Hematopoietic multipotent progenitor cell treated with erythropoietin and hydrocortisone succinate and interleukin-3 and kit ligand, for 6 days (in vitro differentiated cells): ENCODE measurements at regions not wholly inside any gene's neighbourhood (a gene's known extent, or its start where the extent isn't known, plus 50 kb on each side); places are given as distances from the start of the nearest gene placed in this dataset.
A peak's percentile ranks its signal among the peaks of the same experiment; 100 is the strongest.
"Not testable (repeated sequence)": the region's sequence is repeated elsewhere in the genome, so short reads cannot be mapped to it uniquely, and the experiment has no call there.

Source experiments
- DNase-seq: peaks from one replicate; pipeline ENCODE4 v3.0.0-alpha.2; 2015

GRCh38 chr4:118410138-118410537, 57.3 kb upstream of the PRSS12 start:
- no peak for DNase-seq

- DNase-seq = no peak
Observed at GRCh38 chr4:118417325-118417724, 64.5 kb upstream of the PRSS12 start.

- not testable (repeated sequence) for DNase-seq
Observed at GRCh38 chr4:118417800-118418199, 65.0 kb upstream of the PRSS12 start.

DNA sequence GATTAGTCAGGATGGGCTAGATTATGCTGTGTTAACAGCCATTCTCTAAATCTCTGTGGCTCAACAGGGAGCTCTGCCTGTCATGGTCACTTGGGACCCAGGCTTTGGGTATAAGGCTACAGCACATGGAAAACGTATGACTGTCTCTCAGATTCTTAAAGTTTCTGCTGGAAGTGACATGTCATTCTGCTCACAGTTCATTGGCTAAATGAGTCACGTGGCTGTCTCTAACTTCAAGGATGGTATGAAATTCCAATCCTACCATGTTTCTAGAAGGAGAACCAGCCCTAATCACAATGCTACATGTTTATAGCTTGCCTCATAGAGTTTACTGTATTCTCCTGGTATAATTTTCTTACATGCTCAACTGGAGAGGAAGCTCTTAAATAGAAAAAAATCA, 65.6 kb upstream of the PRSS12 start:
- DNase-seq = not testable (repeated sequence)

DNA sequence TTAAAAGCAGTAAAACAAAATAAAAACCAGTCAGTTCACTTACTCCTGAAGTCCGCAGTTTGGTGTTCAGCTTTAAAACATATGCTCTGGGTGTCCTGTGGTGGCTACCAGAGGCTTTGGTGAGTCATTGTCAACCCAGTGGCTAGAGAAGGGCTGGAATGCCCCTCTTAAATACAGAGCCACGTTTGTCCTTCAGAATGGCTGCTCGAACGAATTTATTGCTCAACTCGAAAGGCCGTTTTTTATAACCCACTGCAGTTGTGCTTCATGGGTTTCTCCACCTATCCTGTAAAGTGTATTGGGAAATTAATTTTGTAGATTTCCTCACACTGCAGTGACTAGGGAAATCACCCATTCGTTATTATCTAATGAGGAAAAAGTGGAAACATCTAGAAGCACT, 66.8 kb upstream of the PRSS12 start:
- not testable (repeated sequence) for DNase-seq

- DNase-seq = peak; percentile 50
Observed at GRCh38 chr4:118424062-118424461, 71.3 kb upstream of the PRSS12 start.

DNA sequence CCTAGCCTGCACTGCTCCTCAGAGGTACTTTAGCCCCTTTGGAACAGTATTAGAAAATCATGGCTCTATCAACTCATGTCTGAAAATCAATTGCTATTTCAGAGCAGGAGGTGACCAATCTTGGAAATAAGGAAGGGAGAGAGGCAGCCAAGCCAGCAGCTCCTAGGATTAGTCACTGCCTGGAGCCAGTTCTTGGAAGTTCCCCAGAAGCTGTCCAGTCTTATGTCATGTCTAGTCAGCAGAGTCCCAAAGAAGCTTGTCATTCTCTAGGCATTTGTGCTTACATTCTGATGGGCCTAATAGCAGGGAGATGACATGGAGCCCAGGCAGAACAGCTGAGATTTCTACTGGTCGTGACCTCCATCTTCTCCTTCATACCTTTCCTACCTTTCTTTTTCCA, 76.1 kb upstream of the PRSS12 start:
- DNase-seq = not testable (repeated sequence)

DNA sequence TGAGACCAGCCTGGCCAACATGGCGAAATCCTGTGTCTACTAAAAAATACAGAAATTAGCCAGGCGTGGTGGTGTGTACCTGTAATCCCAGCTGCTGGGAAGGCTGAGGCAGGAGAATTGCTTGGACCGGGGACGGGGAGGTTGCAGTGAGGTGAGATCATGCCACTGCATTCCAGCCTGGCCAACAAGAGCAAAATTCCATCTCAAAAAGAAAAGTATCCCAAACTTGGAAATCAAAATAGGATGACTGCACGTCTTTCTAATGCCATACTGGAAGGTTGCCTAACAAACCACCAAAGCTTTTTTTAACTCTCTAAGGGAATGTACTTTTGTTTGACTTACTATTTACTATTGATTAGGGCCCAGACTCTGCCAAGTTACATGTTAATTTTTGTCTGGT, 79.6 kb upstream of the PRSS12 start:
- DNase-seq = not testable (repeated sequence)

- not testable (repeated sequence) for DNase-seq
Observed at GRCh38 chr4:118433612-118434375, 81.0 kb upstream of the PRSS12 start.

DNA sequence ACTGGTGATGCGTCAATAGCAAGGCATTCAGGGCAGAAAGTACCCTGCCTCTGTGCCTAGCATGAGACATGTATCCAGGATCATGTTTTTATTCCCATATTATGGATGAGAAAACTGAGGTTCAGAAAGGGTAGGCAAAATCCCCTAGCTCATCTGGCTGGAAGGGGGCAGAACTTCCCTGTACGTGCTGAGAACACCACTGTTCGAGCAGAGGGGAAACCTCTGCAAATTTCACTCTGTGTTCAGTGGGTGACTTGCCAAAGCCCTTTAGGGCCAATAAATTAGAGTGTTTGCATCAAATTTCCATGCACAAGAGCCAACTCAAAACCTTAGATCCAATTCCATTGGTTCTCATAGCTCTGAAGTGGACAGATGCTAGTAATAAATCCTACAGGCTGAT, 82.6 kb upstream of the PRSS12 start:
- not testable (repeated sequence) for DNase-seq

GRCh38 chr4:118442115-118442837, 89.5 kb upstream of the PRSS12 start:
- not testable (repeated sequence) for DNase-seq

DNA sequence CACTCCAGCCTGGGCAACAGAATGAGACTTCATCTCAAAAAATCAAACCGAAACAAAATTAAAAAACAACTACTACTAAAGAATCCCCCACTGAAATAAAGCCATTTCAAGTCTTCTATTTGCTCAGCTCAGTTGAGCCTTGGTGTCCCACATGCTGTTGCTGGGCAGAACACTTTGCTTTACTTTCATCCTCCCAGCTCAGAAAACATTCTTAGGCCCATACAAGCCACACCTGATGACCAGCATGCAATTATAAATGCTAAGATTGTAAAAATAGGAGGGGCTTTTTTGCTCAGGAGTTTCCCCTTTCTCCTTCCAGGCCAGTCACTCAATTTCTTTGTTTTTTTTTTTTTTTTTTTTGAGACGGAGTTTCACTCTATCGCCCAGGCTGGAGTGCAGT, 94.6 kb upstream of the PRSS12 start:
- DNase-seq = not testable (repeated sequence)

GRCh38 chr4:118454857-118455256, 102.1 kb upstream of the PRSS12 start:
- not testable (repeated sequence) for DNase-seq

DNA sequence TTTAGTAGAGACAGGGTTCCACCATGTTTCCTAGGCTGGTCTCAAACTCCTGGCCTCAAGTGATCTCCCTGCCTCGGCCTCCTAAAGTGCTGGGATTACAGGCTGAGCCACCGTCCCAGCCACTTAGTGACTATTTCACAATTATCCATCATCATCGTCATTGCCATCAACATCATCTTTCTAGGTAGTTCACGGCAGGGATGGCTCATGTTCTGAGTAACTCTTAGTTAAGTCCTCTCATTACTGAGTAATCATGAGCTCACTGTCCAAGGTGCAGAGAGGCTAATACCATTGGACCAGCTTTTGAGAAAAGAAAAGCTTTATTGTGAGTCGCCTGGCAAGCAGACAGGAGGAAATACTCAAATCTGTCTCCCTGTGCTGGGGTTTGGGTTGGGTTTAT, 108.6 kb upstream of the PRSS12 start:
- DNase-seq = not testable (repeated sequence)

DNA sequence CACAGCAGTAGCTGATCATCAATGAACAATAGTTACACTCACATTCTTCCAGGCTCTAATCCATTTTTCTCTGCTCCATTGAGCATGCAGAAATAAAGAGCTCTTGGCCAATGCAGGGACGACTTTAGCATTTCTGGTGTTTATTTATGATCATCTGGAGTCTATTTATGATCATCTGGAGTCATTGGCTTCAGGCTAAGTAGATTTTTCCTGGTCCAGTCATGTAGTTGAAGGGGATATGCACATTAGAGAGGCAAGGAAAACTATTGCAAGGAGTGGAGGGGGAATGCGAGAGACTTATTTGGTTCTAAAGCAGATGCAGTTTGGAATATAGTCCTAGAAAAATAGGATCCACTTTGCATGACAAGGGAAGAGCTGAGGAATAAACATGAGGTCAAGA, 113.0 kb upstream of the PRSS12 start:
- DNase-seq = not testable (repeated sequence)

DNA sequence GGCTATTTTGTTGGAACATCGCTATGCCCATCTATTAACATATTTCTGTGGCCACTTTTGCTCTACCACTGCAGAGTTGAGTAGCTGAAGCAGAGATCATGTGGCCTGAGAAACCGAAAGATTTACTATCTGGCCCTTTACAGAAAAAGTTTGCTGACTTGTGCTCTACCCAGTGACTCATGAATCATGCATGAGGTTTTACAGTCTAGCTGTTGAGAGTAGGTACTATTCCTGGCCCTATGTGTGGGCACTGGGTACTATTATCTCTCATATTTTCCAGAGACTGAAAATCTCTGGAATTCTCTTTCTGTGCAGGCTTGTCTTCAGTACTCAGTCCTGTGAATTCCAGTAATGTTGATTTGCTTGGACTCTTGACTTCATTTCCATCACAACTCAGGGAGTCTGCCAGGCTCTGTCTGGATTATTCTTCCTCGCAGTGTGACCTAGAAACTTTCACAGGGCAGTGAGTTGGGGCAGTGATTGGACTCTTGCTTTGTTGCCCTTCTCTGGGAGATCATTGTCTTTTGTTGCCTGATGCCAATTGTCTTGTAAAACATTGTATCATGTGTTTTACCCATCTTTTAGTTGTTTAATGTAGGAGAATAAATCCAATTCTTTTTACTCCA, 121.3 kb upstream of the PRSS12 start:
- not testable (repeated sequence) for DNase-seq

GRCh38 chr4:118474771-118475170, 122.0 kb upstream of the PRSS12 start:
- DNase-seq = not testable (repeated sequence)

- not testable (repeated sequence) for DNase-seq
Observed at GRCh38 chr4:118475901-118476300, 123.1 kb upstream of the PRSS12 start.

DNA sequence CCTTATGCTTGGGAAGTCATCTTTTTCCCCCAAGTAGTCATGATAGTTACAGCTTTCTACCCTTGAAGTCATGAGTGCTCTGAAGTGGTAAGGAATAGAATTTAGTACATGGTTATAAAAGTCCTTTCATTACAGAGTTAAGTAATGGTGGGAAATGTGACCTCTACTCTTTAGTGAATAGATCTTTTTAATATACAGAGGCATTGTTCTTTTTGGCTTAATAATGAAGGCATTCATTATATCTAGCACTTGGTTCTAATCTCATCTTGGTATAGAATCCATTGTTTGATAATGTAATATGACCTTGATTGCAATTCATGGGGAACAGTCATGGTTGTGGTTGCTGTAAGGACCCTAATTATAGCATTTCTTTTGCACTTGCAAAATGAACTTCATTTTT, 125.0 kb upstream of the PRSS12 start:
- DNase-seq = not testable (repeated sequence)

DNA sequence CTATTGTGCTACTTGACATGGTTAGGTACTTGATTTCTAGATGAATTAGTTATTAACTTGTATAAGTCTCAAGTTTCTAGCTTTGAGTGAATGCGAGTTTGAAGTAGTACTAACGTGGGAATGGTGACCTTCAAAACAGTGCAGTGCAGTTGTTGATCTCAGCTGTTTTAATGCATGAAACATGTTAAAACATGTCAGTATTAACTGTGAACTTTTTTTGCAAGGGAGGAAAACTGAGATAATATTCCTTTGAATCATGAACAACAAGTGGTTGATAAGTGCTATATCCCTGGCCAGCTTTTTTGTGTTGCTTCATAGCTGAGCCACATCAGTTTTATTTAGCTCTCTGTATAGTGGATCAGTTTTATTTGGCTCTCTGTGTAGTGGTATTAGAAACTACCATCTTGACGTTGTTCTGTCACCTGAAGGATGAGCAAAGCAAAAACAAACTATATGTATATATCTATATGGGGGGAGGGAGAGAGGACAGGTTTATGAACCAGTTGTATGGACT, 133.1 kb upstream of the PRSS12 start:
- DNase-seq = not testable (repeated sequence)

GRCh38 chr4:118492963-118493362, 140.2 kb upstream of the PRSS12 start:
- not testable (repeated sequence) for DNase-seq

- DNase-seq = not testable (repeated sequence)
Observed at GRCh38 chr4:118494437-118494836, 141.6 kb upstream of the PRSS12 start.

- not testable (repeated sequence) for DNase-seq
Observed at GRCh38 chr4:118502967-118503366, 150.2 kb upstream of the PRSS12 start.
